ENCODE measurements at regions not wholly inside any gene's neighbourhood (a gene's known extent, or its start where the extent isn't known, plus 50 kb on each side); places are given as distances from the start of the nearest gene placed in this dataset.

DNA sequence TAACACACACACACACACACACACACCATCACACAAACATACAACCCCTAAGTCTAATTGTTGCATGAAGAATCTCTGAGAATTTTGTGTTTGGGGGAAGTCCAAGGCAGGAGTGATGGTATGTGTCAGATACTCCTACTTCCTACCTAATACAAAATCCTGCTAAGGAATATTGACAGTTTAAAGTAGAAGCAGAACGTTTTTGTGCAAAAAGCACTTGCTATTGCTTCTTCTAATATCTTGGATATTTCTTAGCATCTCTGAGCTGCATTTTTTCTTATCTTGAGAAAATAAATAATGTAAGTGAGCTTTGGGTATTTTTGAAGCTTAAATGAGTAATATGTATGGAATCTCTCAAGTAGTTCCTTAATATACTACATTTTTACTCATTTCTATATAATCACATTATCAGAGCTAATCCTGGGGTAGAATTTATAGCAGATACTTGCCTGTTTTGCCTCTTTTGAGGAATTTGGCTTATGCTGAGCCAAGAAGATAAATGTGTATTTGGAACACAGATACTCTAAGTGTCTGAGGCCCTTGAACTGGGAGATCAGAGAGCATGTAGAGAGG lies 212.3 kb downstream of the DKK1 start:
- H3K9me3 Mint-ChIP-seq, result peaks cover 31% of the 10 kb centered on the region
- H3K27ac Mint-ChIP-seq, result peak overlapping the region; percentile 86
- TF ChIP-seq CTCF (IDR thresholded peaks at IDR 0.05; ENCODE audit: unreplicated experiment), result no peak
- no peak for DNase-seq (ENCODE audit: low spot score in 2 of 2, unreplicated experiment in 2 of 2)
- no peaks in the 10 kb centered on the region for H3K27me3 Mint-ChIP-seq (ENCODE audit: low read depth)
- H3K4me1 Mint-ChIP-seq, result peaks cover 24% of the 10 kb centered on the region
- peaks cover 6% of the 10 kb centered on the region for H3K36me3 Mint-ChIP-seq
- H3K4me3 Mint-ChIP-seq, result no peak overlapping the region

DNA sequence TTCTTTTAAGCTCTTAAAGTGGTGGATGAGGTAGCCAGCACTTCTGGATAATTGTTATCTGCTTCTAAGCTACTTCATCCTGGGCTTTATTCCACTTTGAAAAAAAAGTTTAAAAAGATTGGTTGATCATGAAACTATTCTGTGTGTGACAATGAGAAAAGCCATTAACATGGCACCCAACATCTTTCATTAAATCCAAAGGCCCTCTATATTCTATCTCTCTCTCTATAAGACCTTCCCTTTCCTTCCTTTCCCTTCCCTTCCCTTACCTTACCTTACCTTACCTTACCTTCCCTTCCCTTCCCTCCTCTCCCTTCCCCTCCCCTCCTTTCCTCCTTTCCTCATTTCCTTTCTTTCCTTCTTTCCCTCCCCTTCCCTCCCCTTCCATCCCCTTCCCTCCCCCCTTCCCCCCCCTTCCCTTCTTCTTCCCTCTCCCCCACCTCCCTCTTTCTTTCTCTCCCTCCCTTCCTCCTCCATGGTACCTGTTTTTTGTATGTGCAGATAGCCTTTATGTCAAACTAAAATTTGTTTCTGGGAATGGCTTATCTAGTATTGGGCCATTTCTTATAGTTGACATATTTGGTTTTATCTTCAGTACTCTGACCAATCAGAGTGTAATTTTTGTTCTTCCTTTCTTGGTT lies 218.7 kb downstream of the DKK1 start:
- H3K27me3 Mint-ChIP-seq (ENCODE audit: low read depth), result no peaks in the 10 kb centered on the region
- peaks cover 6% of the 10 kb centered on the region for H3K36me3 Mint-ChIP-seq
- no peak for DNase-seq (ENCODE audit: low spot score in 2 of 2, unreplicated experiment in 2 of 2)
- no peak overlapping the region for H3K4me3 Mint-ChIP-seq
- H3K4me1 Mint-ChIP-seq, result peaks cover 2% of the 10 kb centered on the region
- TF ChIP-seq CTCF (IDR thresholded peaks at IDR 0.05; ENCODE audit: unreplicated experiment), result no peak
- no peak overlapping the region for H3K27ac Mint-ChIP-seq
- peaks cover 42% of the 10 kb centered on the region for H3K9me3 Mint-ChIP-seq

DNA sequence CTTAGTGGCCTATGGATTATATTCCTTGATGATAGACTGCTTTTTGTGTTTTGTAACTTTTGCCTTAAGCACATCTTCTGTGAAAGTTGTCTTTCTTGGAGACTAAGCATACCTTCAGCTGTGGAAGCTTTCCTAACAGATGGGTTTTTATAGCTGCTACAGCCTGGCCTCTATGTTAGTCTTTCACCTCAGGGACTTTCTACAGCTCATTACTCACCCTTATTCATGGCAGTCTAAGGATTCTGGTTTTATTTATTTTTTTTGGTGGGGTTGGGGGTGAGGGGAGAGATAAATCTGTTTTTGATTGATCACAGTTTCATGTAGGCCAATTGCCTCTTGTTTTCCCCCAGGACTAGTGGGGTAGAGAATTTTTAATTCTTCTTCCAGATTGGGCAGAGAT lies 219.9 kb downstream of the DKK1 start:
- H3K27me3 Mint-ChIP-seq (ENCODE audit: low read depth), result no peaks in the 10 kb centered on the region
- H3K9me3 Mint-ChIP-seq, result peaks cover 38% of the 10 kb centered on the region
- H3K36me3 Mint-ChIP-seq, result peaks cover 6% of the 10 kb centered on the region
- H3K27ac Mint-ChIP-seq, result no peak overlapping the region
- no peak overlapping the region for H3K4me3 Mint-ChIP-seq
- peaks cover 2% of the 10 kb centered on the region for H3K4me1 Mint-ChIP-seq
- no peak for DNase-seq (ENCODE audit: low spot score in 2 of 2, unreplicated experiment in 2 of 2)
- no peak for TF ChIP-seq CTCF (IDR thresholded peaks at IDR 0.05; ENCODE audit: unreplicated experiment)

GRCh38 chr10:52539463-52539862 lies 225.4 kb downstream of the DKK1 start:
- H3K36me3 Mint-ChIP-seq, result no peaks in the 10 kb centered on the region
- peaks cover 32% of the 10 kb centered on the region for H3K4me1 Mint-ChIP-seq
- H3K27me3 Mint-ChIP-seq (ENCODE audit: low read depth), result no peaks in the 10 kb centered on the region
- H3K4me3 Mint-ChIP-seq, result no peak overlapping the region
- H3K9me3 Mint-ChIP-seq, result peaks cover 9% of the 10 kb centered on the region
- peak overlapping the region; percentile 75 for H3K27ac Mint-ChIP-seq
- TF ChIP-seq CTCF (IDR thresholded peaks at IDR 0.05; ENCODE audit: unreplicated experiment), result no peak
- DNase-seq (ENCODE audit: low spot score in 2 of 2, unreplicated experiment in 2 of 2), result no peak

DNA sequence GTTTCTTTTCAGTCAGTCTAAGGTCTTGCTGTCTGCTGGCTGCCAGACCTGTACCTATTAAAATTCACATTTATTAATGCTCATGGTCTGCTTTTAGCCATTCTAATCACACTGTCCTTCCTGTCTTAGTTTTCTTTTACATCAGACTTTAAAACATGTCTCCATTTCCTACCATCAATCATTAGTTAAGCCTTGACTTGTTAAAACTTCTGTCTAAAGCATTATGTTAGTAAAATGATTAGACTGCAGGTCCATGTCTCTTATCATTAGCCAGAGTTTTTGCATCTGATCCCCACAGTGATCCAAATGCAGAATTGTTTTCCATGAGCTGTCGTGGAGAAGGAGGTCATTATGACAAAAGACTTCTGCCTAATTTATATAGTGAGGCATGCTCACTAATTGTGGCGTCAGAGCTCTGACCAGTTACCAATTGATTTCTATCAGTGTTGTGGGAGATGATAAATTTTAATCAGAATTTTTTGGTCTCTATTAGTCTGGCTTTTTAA lies 226.5 kb downstream of the DKK1 start:
- no peaks in the 10 kb centered on the region for H3K36me3 Mint-ChIP-seq
- H3K4me1 Mint-ChIP-seq, result peaks cover 32% of the 10 kb centered on the region
- TF ChIP-seq CTCF (IDR thresholded peaks at IDR 0.05; ENCODE audit: unreplicated experiment), result no peak
- DNase-seq (ENCODE audit: low spot score in 2 of 2, unreplicated experiment in 2 of 2), result no peak
- H3K4me3 Mint-ChIP-seq, result no peak overlapping the region
- H3K27ac Mint-ChIP-seq, result peak overlapping the region; percentile 75
- peaks cover 9% of the 10 kb centered on the region for H3K9me3 Mint-ChIP-seq
- no peaks in the 10 kb centered on the region for H3K27me3 Mint-ChIP-seq (ENCODE audit: low read depth)

Data from mesothelial cell of epicardium (in vitro differentiated cells).